ENCODE measurements at regions not wholly inside any gene's neighbourhood (a gene's known extent, or its start where the extent isn't known, plus 50 kb on each side); places are given as distances from the start of the nearest gene placed in this dataset.

DNA sequence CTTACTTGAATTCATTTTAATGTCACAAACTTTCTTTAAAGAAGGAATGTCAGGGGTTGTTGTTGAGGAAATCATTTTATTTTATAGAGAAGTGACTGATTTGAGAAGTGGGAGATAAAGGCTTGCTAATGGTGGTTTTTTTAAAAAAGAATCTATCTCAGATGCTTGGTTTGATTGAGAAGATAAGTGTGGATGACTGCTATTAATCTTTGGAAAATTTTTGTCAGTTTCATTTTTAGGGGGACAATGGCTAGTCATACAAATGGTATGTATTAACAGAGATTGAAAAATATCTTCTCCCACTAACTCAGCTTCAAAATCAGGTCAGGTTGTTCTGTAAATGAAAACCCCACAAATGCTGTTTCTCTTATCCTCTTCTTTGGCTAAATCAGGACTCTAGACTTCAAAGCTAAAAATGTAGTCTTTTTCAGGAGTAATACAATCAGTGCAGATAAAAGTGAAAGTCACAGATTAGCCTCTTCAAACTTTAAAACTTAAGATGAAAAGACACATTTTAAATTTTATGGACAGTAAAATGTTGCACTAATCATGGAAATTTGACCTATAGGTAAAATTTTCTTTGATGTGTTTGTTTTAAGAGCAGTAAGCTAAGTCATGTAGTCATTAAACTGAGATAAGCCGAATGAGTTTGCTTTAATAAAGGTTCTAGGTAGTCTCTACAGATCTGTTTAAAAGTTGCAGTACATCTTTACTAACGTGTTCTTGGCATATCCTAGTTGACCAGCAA lies 674.2 kb upstream of the VRK2 start:
- Mint-ChIP-seq H3K4me3 (no peak overlapping the region), H3K4me1 (no peaks in the 10 kb centered on the region), H3K27ac (ENCODE audit: low read depth) (no peak overlapping the region), H3K27me3 (no peaks in the 10 kb centered on the region), H3K36me3 (ENCODE audit: insufficient read depth) (no peaks in the 10 kb centered on the region), H3K9me3 (peaks cover 27% of the 10 kb centered on the region)
- DNase-seq (ENCODE audit: low spot score in 2 of 2) (no peak), ATAC-seq (replicated peaks; ENCODE audit: extremely low read depth, poor library complexity, severe bottlenecking) (no peak)

DNA sequence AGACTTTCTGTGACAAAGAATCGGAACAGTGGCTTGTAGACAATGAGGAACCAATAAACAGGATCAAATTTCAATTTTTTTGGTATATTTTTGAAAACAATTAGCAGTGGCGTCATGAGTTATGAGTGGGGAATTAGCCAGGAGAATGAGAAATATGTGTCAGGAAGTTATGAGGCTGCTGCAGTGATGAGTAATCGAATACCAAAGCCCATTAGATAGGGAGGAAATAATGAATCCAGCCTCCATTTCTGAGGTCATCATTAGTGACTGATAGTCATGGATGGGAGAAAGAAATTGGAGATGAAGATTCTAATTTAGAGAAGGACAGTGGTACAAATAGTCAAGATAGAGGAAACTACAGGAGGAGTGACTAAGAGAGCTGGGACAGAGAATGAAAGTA lies 673.1 kb upstream of the VRK2 start:
- H3K9me3 Mint-ChIP-seq = peaks cover 20% of the 10 kb centered on the region
- no peak for DNase-seq (ENCODE audit: low spot score in 2 of 2)
- no peak overlapping the region for H3K4me3 Mint-ChIP-seq
- H3K27me3 Mint-ChIP-seq = no peaks in the 10 kb centered on the region
- H3K4me1 Mint-ChIP-seq = no peaks in the 10 kb centered on the region
- ATAC-seq (replicated peaks; ENCODE audit: extremely low read depth, poor library complexity, severe bottlenecking) = no peak
- no peaks in the 10 kb centered on the region for H3K36me3 Mint-ChIP-seq (ENCODE audit: insufficient read depth)
- no peak overlapping the region for H3K27ac Mint-ChIP-seq (ENCODE audit: low read depth)

DNA sequence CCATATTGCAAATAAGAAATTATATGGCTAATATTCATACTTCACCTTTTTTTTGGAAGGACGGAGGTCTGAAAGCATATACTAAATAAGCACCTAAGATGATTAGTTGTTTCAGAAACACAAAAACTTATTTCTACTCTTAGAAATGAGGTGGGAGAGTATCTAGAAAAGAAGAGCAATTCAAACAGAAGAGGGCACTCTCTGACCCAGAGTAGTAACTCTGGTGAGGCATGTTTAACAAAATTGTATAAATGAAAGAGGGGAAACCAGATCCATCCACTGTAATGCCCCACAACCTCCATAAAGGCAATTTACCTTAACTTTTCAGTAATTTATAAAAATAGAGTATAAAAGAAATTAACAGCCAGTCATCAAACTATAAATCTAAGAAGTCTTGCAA lies 669.6 kb upstream of the VRK2 start:
- H3K4me1 Mint-ChIP-seq = no peaks in the 10 kb centered on the region
- no peaks in the 10 kb centered on the region for H3K36me3 Mint-ChIP-seq (ENCODE audit: insufficient read depth)
- no peak overlapping the region for H3K4me3 Mint-ChIP-seq
- H3K27me3 Mint-ChIP-seq = no peaks in the 10 kb centered on the region
- ATAC-seq (replicated peaks; ENCODE audit: extremely low read depth, poor library complexity, severe bottlenecking) (no peak), DNase-seq (ENCODE audit: low spot score in 2 of 2) (no peak)
- H3K27ac Mint-ChIP-seq (ENCODE audit: low read depth) = no peak overlapping the region
- H3K9me3 Mint-ChIP-seq = peaks cover 8% of the 10 kb centered on the region

DNA sequence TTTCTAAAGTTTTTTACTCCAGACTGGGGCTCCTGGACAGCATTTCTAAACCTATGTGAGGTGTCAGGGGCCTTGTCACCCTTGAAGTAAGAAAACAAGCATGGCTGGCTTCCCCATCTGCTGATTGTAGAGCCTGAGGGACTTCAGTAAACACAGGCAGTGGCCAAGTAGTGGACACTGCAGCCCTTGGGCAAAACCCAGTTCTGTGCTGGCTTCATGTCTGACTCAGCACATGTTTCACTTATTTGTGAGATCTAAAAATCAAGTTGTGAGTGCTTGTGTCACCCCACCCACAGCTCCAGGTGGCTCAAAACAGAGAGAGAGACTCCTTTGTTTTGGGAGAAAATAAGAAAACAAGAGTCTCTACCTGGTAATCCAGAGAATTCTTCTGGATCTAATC lies 660.3 kb upstream of the VRK2 start:
- ATAC-seq (replicated peaks; ENCODE audit: extremely low read depth, poor library complexity, severe bottlenecking) (no peak), DNase-seq (ENCODE audit: low spot score in 2 of 2) (no peak)
- Mint-ChIP-seq H3K4me1 (no peaks in the 10 kb centered on the region), H3K27me3 (no peaks in the 10 kb centered on the region), H3K4me3 (no peak overlapping the region), H3K36me3 (ENCODE audit: insufficient read depth) (no peaks in the 10 kb centered on the region), H3K9me3 (peaks cover 32% of the 10 kb centered on the region), H3K27ac (ENCODE audit: low read depth) (no peak overlapping the region)

- DNase-seq (ENCODE audit: low spot score in 2 of 2) = no peak
Observed at GRCh38 chr2:57396355-57397098, 650.1 kb upstream of the VRK2 start.

DNA sequence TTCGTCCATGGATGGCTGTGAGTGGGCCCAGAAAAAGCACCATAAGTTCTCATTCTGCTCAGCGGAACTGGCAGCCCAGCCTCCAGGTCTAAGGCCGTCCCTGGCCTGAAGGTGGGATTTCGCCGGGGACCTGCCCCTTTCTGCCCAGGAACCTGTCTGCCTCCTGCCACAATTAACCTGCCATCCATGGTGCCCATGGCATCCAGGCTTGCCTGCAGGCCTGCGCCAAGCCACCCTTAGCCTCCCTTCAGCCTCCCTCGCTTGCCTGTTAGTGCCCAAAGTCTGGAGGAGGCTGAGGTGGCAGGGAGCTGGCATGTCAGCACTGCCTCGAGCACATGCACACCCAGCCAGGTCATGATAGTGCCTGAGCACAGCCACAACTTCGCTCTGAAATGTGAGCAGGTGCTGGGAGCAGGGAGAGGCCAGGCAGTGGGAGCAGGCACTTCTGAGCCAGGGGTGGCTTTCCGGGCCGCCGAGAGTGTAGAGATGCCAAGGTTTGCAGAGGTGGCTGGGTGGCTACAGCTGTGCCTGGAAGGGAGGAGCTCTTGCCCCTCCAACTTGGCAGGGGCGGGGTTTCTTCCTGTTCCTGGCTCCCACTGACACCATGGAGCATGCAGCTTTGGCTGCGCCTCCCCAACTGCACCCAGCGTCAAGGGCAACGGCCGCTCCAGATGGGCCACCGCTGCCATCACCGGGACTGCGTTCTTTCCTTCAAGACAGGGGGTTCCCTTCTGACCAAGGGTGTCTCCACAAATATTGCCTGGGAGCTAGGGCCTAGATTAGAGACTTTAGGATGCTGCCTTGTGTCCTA lies 648.9 kb upstream of the VRK2 start:
- no peak for DNase-seq (ENCODE audit: low spot score in 2 of 2)
- H3K27me3 Mint-ChIP-seq = no peaks in the 10 kb centered on the region

More at GRCh38 chr2:57396355-57397098, 650.1 kb upstream of the VRK2 start:
- Mint-ChIP-seq H3K4me3 (no peak overlapping the region), H3K4me1 (no peaks in the 10 kb centered on the region), H3K27ac (ENCODE audit: low read depth) (no peak overlapping the region), H3K27me3 (no peaks in the 10 kb centered on the region), H3K9me3 (peaks cover 29% of the 10 kb centered on the region), H3K36me3 (ENCODE audit: insufficient read depth) (no peaks in the 10 kb centered on the region)
- no peak for ATAC-seq (replicated peaks; ENCODE audit: extremely low read depth, poor library complexity, severe bottlenecking)

DNA sequence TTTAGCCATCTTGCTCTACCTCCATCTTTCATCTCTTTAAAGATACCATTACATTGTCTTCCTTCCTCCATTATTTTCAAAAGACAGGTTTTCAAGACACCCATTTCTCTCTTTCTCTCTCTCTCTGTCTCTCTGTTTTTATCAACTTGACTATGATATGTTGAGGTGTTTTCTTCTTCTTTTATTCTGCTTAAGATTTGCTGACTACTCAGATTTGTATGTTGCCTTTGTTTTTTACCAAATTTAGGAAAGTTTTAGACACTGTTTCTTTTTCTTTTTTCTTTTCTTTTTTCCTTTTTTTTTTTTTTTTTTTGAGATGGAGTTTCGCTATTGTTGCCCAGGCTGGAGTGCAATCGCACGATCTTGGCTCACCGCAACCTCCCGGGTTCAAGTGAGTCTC lies 647.5 kb upstream of the VRK2 start:
- Mint-ChIP-seq H3K4me3 (no peak overlapping the region), H3K27ac (ENCODE audit: low read depth) (no peak overlapping the region), H3K27me3 (no peaks in the 10 kb centered on the region), H3K4me1 (no peaks in the 10 kb centered on the region), H3K36me3 (ENCODE audit: insufficient read depth) (no peaks in the 10 kb centered on the region), H3K9me3 (peaks cover 29% of the 10 kb centered on the region)
- ATAC-seq (replicated peaks; ENCODE audit: extremely low read depth, poor library complexity, severe bottlenecking) = no peak
- DNase-seq (ENCODE audit: low spot score in 2 of 2) = no peak

More for the DNA sequence above, 648.9 kb upstream of the VRK2 start:
- H3K4me3 Mint-ChIP-seq = no peak overlapping the region
- peaks cover 29% of the 10 kb centered on the region for H3K9me3 Mint-ChIP-seq
- H3K27ac Mint-ChIP-seq (ENCODE audit: low read depth) = no peak overlapping the region
- H3K4me1 Mint-ChIP-seq = no peaks in the 10 kb centered on the region
- no peak for ATAC-seq (replicated peaks; ENCODE audit: extremely low read depth, poor library complexity, severe bottlenecking)
- H3K36me3 Mint-ChIP-seq (ENCODE audit: insufficient read depth) = no peaks in the 10 kb centered on the region

DNA sequence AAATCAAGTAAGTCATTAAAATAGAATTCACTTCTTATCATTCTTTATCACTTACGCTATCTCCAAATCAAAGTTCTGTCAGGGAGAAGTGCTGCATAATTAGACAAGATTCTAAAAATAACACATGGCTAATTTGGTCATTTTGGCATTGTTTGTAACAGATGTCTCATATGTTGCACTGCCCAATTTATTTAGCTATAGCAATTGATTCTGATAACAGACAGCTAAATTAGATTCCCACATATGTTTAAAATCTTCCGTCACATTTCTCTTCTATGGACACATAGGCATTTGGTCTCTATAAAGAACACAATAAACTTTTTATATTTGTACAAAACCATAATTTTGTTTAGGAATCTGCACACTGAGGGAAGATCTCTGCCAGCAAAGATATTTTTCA lies 644.5 kb upstream of the VRK2 start:
- Mint-ChIP-seq H3K9me3 (peaks cover 11% of the 10 kb centered on the region), H3K27ac (ENCODE audit: low read depth) (no peak overlapping the region), H3K4me3 (no peak overlapping the region), H3K4me1 (no peaks in the 10 kb centered on the region), H3K36me3 (ENCODE audit: insufficient read depth) (no peaks in the 10 kb centered on the region), H3K27me3 (no peaks in the 10 kb centered on the region)
- DNase-seq (ENCODE audit: low spot score in 2 of 2) = no peak
- no peak for ATAC-seq (replicated peaks; ENCODE audit: extremely low read depth, poor library complexity, severe bottlenecking)

GRCh38 chr2:57402755-57403154 lies 643.9 kb upstream of the VRK2 start:
- Mint-ChIP-seq H3K4me1 (no peaks in the 10 kb centered on the region), H3K36me3 (ENCODE audit: insufficient read depth) (no peaks in the 10 kb centered on the region), H3K27me3 (no peaks in the 10 kb centered on the region), H3K4me3 (no peak overlapping the region), H3K9me3 (peaks cover 9% of the 10 kb centered on the region), H3K27ac (ENCODE audit: low read depth) (no peak overlapping the region)
- ATAC-seq (replicated peaks; ENCODE audit: extremely low read depth, poor library complexity, severe bottlenecking) (no peak), DNase-seq (ENCODE audit: low spot score in 2 of 2) (no peak)

- Mint-ChIP-seq H3K9me3 (peaks cover 21% of the 10 kb centered on the region), H3K36me3 (ENCODE audit: insufficient read depth) (no peaks in the 10 kb centered on the region), H3K27me3 (no peaks in the 10 kb centered on the region), H3K4me1 (no peaks in the 10 kb centered on the region), H3K27ac (ENCODE audit: low read depth) (no peak overlapping the region), H3K4me3 (no peak overlapping the region)
- no peak for ATAC-seq (replicated peaks; ENCODE audit: extremely low read depth, poor library complexity, severe bottlenecking)
- no peak for DNase-seq (ENCODE audit: low spot score in 2 of 2)
Observed at GRCh38 chr2:57407772-57408201, 638.8 kb upstream of the VRK2 start.

DNA sequence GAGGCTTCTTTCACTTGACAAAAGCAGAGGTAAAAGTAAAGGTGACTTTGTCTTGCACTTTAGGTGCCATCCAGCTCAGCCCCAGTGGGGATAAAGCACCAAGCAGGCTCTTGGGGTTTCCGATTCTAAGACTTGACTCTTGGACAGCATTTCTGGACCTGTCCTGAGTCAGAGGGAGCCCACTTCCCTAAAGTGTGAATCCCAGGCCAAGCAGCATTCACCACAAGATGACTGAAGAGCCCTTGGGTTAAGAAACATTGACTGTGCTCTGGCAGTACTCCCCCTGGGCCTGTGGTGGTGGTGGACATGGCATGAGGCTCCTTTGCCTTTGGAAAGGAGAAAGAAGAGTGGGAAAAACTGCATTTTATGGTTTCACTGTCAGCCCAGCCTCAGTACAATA lies 638.0 kb upstream of the VRK2 start:
- DNase-seq (ENCODE audit: low spot score in 2 of 2) = no peak
- H3K27ac Mint-ChIP-seq (ENCODE audit: low read depth) = no peak overlapping the region
- no peaks in the 10 kb centered on the region for H3K27me3 Mint-ChIP-seq

DNA sequence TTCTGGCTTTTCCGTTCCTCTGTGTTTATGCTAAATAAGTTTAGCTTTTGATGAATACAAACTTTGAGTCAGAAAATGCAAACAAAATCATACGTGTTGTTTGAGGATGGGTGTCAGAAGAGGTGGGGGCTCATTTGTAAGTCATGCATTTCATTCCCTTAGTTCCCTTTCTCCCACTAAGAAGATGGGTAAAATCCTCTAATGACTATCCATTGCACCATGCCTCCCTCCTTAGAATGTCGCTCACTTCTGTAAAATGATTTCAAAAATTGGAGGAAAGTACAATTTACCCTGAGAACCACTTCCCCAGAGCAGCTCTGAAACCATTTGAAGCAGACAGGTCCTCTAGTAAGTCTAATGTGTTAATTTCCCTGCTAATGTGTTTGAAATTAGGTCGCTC lies 629.6 kb upstream of the VRK2 start:
- Mint-ChIP-seq H3K27me3 (no peaks in the 10 kb centered on the region), H3K4me3 (no peak overlapping the region), H3K27ac (ENCODE audit: low read depth) (no peak overlapping the region), H3K36me3 (ENCODE audit: insufficient read depth) (peaks cover 2% of the 10 kb centered on the region), H3K4me1 (no peaks in the 10 kb centered on the region), H3K9me3 (peaks cover 23% of the 10 kb centered on the region)
- ATAC-seq (replicated peaks; ENCODE audit: extremely low read depth, poor library complexity, severe bottlenecking) (no peak), DNase-seq (ENCODE audit: low spot score in 2 of 2) (no peak)

More for the DNA sequence above, 638.0 kb upstream of the VRK2 start:
- Mint-ChIP-seq H3K4me3 (no peak overlapping the region), H3K36me3 (ENCODE audit: insufficient read depth) (no peaks in the 10 kb centered on the region), H3K9me3 (peaks cover 21% of the 10 kb centered on the region), H3K4me1 (no peaks in the 10 kb centered on the region)
- ATAC-seq (replicated peaks; ENCODE audit: extremely low read depth, poor library complexity, severe bottlenecking) = no peak
